Fibroblast of lung (primary cell): ENCODE measurements at regions not wholly inside any gene's neighbourhood (a gene's known extent, or its start where the extent isn't known, plus 50 kb on each side); places are given as distances from the start of the nearest gene placed in this dataset.

Source experiments
- DNase-seq, 2 donors: peaks; one replicate each; pipeline versions ENCODE4 v3.0.0 to v3.0.0-alpha.2; 2010; ENCODE audit warnings: low read depth in 2 of 2
- H2AFZ ChIP-seq: 2 replicates; pipeline ENCODE4 v1.5.1; 2012; ENCODE audit warnings: low read length, control low read depth, inconsistent platforms
- H3K27ac ChIP-seq: 2 replicates; pipeline ENCODE4 v1.5.1; 2011; ENCODE audit warnings: low read length, control low read depth; ENCODE audit not compliant: insufficient read depth
- H3K27me3 ChIP-seq: 2 replicates; pipeline ENCODE4 v1.5.1; 2011; ENCODE audit warnings: mild to moderate bottlenecking, low read length; ENCODE audit not compliant: control insufficient read depth, insufficient read depth
- H3K36me3 ChIP-seq: 2 replicates; pipeline ENCODE4 v1.5.1; 2011; ENCODE audit warnings: low read length; ENCODE audit not compliant: control insufficient read depth, insufficient read depth
- H3K4me1 ChIP-seq: 2 replicates; pipeline ENCODE4 v1.5.1; 2011; ENCODE audit warnings: low read length; ENCODE audit not compliant: control insufficient read depth, insufficient read depth; ENCODE audit errors: extremely low read depth
- H3K4me2 ChIP-seq: 2 replicates; pipeline ENCODE4 v1.5.1; 2011; ENCODE audit warnings: low read length, control low read depth; ENCODE audit not compliant: insufficient read depth; ENCODE audit errors: extremely low read depth
- H3K4me3 ChIP-seq, 4 experiments: fragments of 200-600 bp in 1 of 4; sonication (generic) in 1 of 4; replicated peaks in 1 of 4; 2 replicates each; pipeline ENCODE4 v1.5.1; 2011 to 2016; ENCODE audit warnings: low read length in 4 of 4, low read depth in 3 of 4, mild to moderate bottlenecking in 3 of 4, control low read depth in 2 of 4, inconsistent platforms in 1 of 4, mixed read lengths in 1 of 4; ENCODE audit not compliant: insufficient read depth in 1 of 4; ENCODE audit errors: control extremely low read depth in 1 of 4
- H3K79me2 ChIP-seq: 2 replicates; pipeline ENCODE4 v1.5.1; 2012; ENCODE audit warnings: mild to moderate bottlenecking, low read length, inconsistent platforms; ENCODE audit not compliant: control insufficient read depth, insufficient read depth
- H3K9ac ChIP-seq: 2 replicates; pipeline ENCODE4 v1.5.1; 2011; ENCODE audit warnings: mild to moderate bottlenecking, low read length, control low read depth; ENCODE audit not compliant: insufficient read depth
- H3K9me3 ChIP-seq: 2 replicates; pipeline ENCODE4 v1.5.1; 2012; ENCODE audit warnings: low read depth, low read length; ENCODE audit not compliant: control insufficient read depth, insufficient read depth
- H4K20me1 ChIP-seq: 2 replicates; pipeline ENCODE4 v1.5.1; 2011; ENCODE audit warnings: low read length; ENCODE audit not compliant: control insufficient read depth, insufficient read depth; ENCODE audit errors: extremely low read depth
- CTCF ChIP-seq, 2 donors: IDR thresholded peaks in 1 of 2; conservative IDR thresholded peaks in 1 of 2; 1 replicate in 1 of 2; 2 replicates in 1 of 2; pipeline ENCODE4 v1.5.1; 2011 to 2012; ENCODE audit warnings: low read length in 2 of 2, control low read depth in 1 of 2, inconsistent platforms in 1 of 2, low read depth in 1 of 2, mild to moderate bottlenecking in 1 of 2
- EZH2 ChIP-seq: IDR thresholded peaks from 2 replicates; pipeline ENCODE4 v1.5.1; 2012; ENCODE audit warnings: low read length, control low read depth, mild to moderate bottlenecking; ENCODE audit errors: missing control alignments

- Histone ChIP-seq H3K4me2 (no peak overlapping the region), H3K79me2 (no peaks in the 10 kb centered on the region), H3K4me1 (no peaks in the 10 kb centered on the region), H3K4me3 (no peak overlapping the region), H3K9me3 (no peaks in the 10 kb centered on the region), H4K20me1 (no peaks in the 10 kb centered on the region), H3K9ac (no peak overlapping the region), H3K36me3 (no peaks in the 10 kb centered on the region), H3K27ac (no peak overlapping the region), H2AFZ (no peak overlapping the region), H3K27me3 (no peaks in the 10 kb centered on the region)
- TF ChIP-seq CTCF (conservative IDR thresholded peaks at IDR 0.05 in 1 of 2, IDR thresholded peaks at IDR 0.05 in 1 of 2; ENCODE audit: low read depth in 1 of 2, low read length in 2 of 2) (no peak), EZH2 (no peak)
- DNase-seq = no peak
Measured at GRCh38 chr11:91536366-91536765, 688.3 kb upstream of the FAT3 start.

DNA sequence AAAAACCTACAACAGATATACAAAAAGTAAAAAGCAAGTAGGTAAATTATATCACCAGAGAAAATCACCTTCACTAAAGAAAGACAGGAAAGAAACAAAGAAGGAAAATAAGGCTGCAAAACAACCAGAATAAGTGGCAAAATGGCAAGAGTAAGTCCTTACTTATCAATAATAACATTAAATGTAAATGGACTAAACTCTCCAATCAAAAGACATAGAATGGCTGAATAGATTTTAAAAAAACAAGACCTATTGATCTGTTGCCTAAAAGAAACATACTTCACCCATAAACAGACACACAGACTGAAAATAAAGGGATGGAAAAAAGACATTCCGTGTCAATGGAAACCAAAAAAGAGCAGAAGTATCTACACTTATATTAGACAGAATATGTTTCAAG lies 695.7 kb upstream of the FAT3 start:
- H3K36me3 ChIP-seq = no peaks in the 10 kb centered on the region
- no peak overlapping the region for H2AFZ ChIP-seq
- no peaks in the 10 kb centered on the region for H3K79me2 ChIP-seq
- no peak overlapping the region for H3K4me3 ChIP-seq
- no peak for DNase-seq
- no peak overlapping the region for H3K4me2 ChIP-seq
- no peak overlapping the region for H3K9ac ChIP-seq
- no peaks in the 10 kb centered on the region for H3K9me3 ChIP-seq
- TF ChIP-seq EZH2 = no peak
- no peaks in the 10 kb centered on the region for H4K20me1 ChIP-seq
- H3K4me1 ChIP-seq = no peaks in the 10 kb centered on the region
- H3K27me3 ChIP-seq = no peaks in the 10 kb centered on the region
- no peak overlapping the region for H3K27ac ChIP-seq

DNA sequence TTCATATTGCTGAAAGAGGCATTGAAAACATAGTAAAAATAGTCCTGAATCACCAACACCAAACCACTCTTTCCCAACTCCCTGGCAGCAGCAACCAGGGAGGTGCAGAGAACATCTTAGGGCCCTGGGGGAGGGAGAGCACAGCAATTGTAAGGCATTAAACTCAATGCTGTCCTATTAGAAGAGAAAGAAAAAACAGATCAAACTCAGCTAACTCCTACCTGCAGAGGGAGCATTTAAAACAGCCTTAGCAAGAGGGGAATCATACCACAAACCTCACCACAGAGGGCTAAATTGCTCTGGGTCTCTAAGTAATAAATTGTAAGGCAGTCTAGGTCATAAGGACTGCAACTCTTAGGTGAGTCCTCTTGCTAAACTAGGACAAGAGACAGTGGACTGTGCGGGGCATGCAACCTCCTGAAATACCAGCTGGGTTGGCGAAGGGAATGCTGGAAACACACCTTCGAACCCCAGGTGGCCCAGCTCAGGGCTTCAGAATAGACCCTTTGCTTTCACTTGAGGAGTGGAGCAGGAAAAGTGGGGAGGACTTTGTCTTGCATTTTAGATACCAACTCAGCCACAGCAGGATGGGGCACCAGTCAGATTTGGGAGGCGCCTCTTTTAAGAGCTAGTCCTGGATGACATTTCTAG lies 697.1 kb upstream of the FAT3 start:
- H3K79me2 ChIP-seq = no peaks in the 10 kb centered on the region
- H3K27me3 ChIP-seq = no peaks in the 10 kb centered on the region
- no peaks in the 10 kb centered on the region for H4K20me1 ChIP-seq
- H3K4me1 ChIP-seq = no peaks in the 10 kb centered on the region
- H2AFZ ChIP-seq = no peak overlapping the region
- TF ChIP-seq CTCF (conservative IDR thresholded peaks at IDR 0.05 in 1 of 2, IDR thresholded peaks at IDR 0.05 in 1 of 2; ENCODE audit: low read depth in 1 of 2, low read length in 2 of 2) = no peak
- TF ChIP-seq EZH2 = no peak
- no peak overlapping the region for H3K27ac ChIP-seq
- H3K36me3 ChIP-seq = no peaks in the 10 kb centered on the region
- no peak overlapping the region for H3K9ac ChIP-seq
- no peak for DNase-seq
- H3K4me3 ChIP-seq = no peak overlapping the region
- no peaks in the 10 kb centered on the region for H3K9me3 ChIP-seq
- no peak overlapping the region for H3K4me2 ChIP-seq
